ENCODE measurements at regions not wholly inside any gene's neighbourhood (a gene's known extent, or its start where the extent isn't known, plus 50 kb on each side); places are given as distances from the start of the nearest gene placed in this dataset.

- Histone ChIP-seq H3K36me3 (ENCODE audit: control insufficient read depth in 2 of 2, insufficient read depth in 1 of 2, low read length in 2 of 2) (no peaks in the 10 kb centered on the region), H3K4me1 (ENCODE audit: control insufficient read depth, insufficient read depth, low read length) (no peaks in the 10 kb centered on the region), H3K4me3 (ENCODE audit: low read depth, low read length) (no peak overlapping the region), H3K27ac (ENCODE audit: extremely low read depth, low read depth, low read length) (no peak overlapping the region), H3K9me3 (ENCODE audit: control insufficient read depth, insufficient read depth, low read depth, low read length) (no peaks in the 10 kb centered on the region)
- POLR2A ChIA-PET = no interaction called here
- peak; percentile 56; the same call in 1 of the 2 replicates for TF ChIP-seq ATF2 (tag by site-specific recombination; IDR thresholded peaks at IDR 0.05; ENCODE audit: low read depth)
- no peak for TF ChIP-seq ZNF202 (tag by site-specific recombination; IDR thresholded peaks at IDR 0.05; ENCODE audit: borderline replicate concordance)
- CTCF ChIA-PET = no interaction called here
Measured at GRCh38 chr2:194079989-194080388, 1577.0 kb upstream of the SLC39A10 start.

- ChIA-PET POLR2A (no interaction called here), CTCF (no interaction called here)
- Histone ChIP-seq H3K4me1 (ENCODE audit: control insufficient read depth, insufficient read depth, low read length) (no peaks in the 10 kb centered on the region), H3K27ac (ENCODE audit: extremely low read depth, low read depth, low read length) (no peak overlapping the region), H3K9me3 (ENCODE audit: control insufficient read depth, insufficient read depth, low read depth, low read length) (no peaks in the 10 kb centered on the region), H3K36me3 (ENCODE audit: control insufficient read depth in 2 of 2, insufficient read depth in 1 of 2, low read length in 2 of 2) (no peaks in the 10 kb centered on the region), H3K4me3 (ENCODE audit: low read depth, low read length) (no peak overlapping the region)
- no peak for TF ChIP-seq OSR2 (tag by site-specific recombination; IDR thresholded peaks at IDR 0.05)
- TF ChIP-seq ZBTB49 (tag by site-specific recombination; IDR thresholded peaks at IDR 0.05; ENCODE audit: low read depth) = no peak
- no peak for TF ChIP-seq KLF8 (tag by site-specific recombination; IDR thresholded peaks at IDR 0.05)
Measured at GRCh38 chr2:194077366-194077765, 1579.7 kb upstream of the SLC39A10 start.

- CTCF ChIA-PET = no interaction called here
- no peak overlapping the region for H3K4me3 ChIP-seq (ENCODE audit: low read depth, low read length)
- TF ChIP-seq ZNF280D (tag by site-specific recombination; IDR thresholded peaks at IDR 0.05) (no peak), ZNF280C (tag by site-specific recombination; IDR thresholded peaks at IDR 0.05) (no peak), ZBTB49 (tag by site-specific recombination; IDR thresholded peaks at IDR 0.05; ENCODE audit: low read depth) (no peak), SCRT2 (tag by site-specific recombination; IDR thresholded peaks at IDR 0.05) (no peak), ZNF37A (tag by site-specific recombination; IDR thresholded peaks at IDR 0.05) (no peak), ZNF529 (tag by site-specific recombination; IDR thresholded peaks at IDR 0.05; ENCODE audit: insufficient replicate concordance) (no peak), EGR2 (tag by site-specific recombination; IDR thresholded peaks at IDR 0.05; ENCODE audit: low read depth) (no peak), ZNF140 (tag by site-specific recombination; IDR thresholded peaks at IDR 0.05) (no peak)
- POLR2A ChIA-PET = no interaction called here
- H3K9me3 ChIP-seq (ENCODE audit: control insufficient read depth, insufficient read depth, low read depth, low read length) = no peaks in the 10 kb centered on the region
- H3K27ac ChIP-seq (ENCODE audit: extremely low read depth, low read depth, low read length) = no peak overlapping the region
- no peaks in the 10 kb centered on the region for H3K4me1 ChIP-seq (ENCODE audit: control insufficient read depth, insufficient read depth, low read length)
- no peaks in the 10 kb centered on the region for H3K36me3 ChIP-seq (ENCODE audit: control insufficient read depth in 2 of 2, insufficient read depth in 1 of 2, low read length in 2 of 2)
Measured at GRCh38 chr2:194062401-194062800, 1594.6 kb upstream of the SLC39A10 start.
